ENCODE measurements at regions not wholly inside any gene's neighbourhood (a gene's known extent, or its start where the extent isn't known, plus 50 kb on each side); places are given as distances from the start of the nearest gene placed in this dataset.

- TF ChIP-seq CTCF (conservative IDR thresholded peaks at IDR 0.05; ENCODE audit: low read length) (no peak), EZH2phosphoT487 (IDR thresholded peaks at IDR 0.05; ENCODE audit: borderline replicate concordance, low read depth, low read length) (no peak)
Measured at GRCh38 chr3:153762411-153763235, 358.6 kb upstream of the ARHGEF26 start.
